ENCODE measurements at regions not wholly inside any gene's neighbourhood (a gene's known extent, or its start where the extent isn't known, plus 50 kb on each side); places are given as distances from the start of the nearest gene placed in this dataset.

- TF ChIP-seq NFE2L1 (CRISPR knock-in tag; IDR thresholded peaks at IDR 0.05), result no peak
- TF ChIP-seq TP53 (CRISPR knock-in tag; IDR thresholded peaks at IDR 0.05), result no peak
- no peak for TF ChIP-seq SP1 (CRISPR knock-in tag; conservative IDR thresholded peaks at IDR 0.05)
- TF ChIP-seq PRDM15 (CRISPR knock-in tag; IDR thresholded peaks at IDR 0.05), result no peak
- TF ChIP-seq E2F5 (CRISPR knock-in tag; IDR thresholded peaks at IDR 0.05), result no peak
- TF ChIP-seq CTCF (IDR thresholded peaks at IDR 0.05), result no peak
- no peak for TF ChIP-seq ATF2 (CRISPR knock-in tag; IDR thresholded peaks at IDR 0.05; ENCODE audit: borderline replicate concordance, low read depth)
- TF ChIP-seq ZNF263 (CRISPR knock-in tag; IDR thresholded peaks at IDR 0.05; ENCODE audit: low read depth), result no peak
- TF ChIP-seq E2F4 (CRISPR knock-in tag; IDR thresholded peaks at IDR 0.05; ENCODE audit: borderline replicate concordance, low read depth), result no peak
- no peak for TF ChIP-seq KAT7 (CRISPR knock-in tag; IDR thresholded peaks at IDR 0.05; ENCODE audit: borderline replicate concordance)
- no peak for TF ChIP-seq CBFB (CRISPR knock-in tag; IDR thresholded peaks at IDR 0.05; ENCODE audit: low read depth)
- TF ChIP-seq ZNF121 (CRISPR knock-in tag; IDR thresholded peaks at IDR 0.05), result no peak
- TF ChIP-seq TCF7 (CRISPR knock-in tag; IDR thresholded peaks at IDR 0.05; ENCODE audit: low read depth), result no peak
- TF ChIP-seq ZBTB43 (CRISPR knock-in tag; IDR thresholded peaks at IDR 0.05), result no peak
Measured at GRCh38 chr13:24943136-24943535, 152.8 kb upstream of the PABPC3 start.
